GM12878 (cell line): ENCODE measurements at regions not wholly inside any gene's neighbourhood (a gene's known extent, or its start where the extent isn't known, plus 50 kb on each side); places are given as distances from the start of the nearest gene placed in this dataset.

Experiments
- CREM ChIP-seq: IDR thresholded peaks from 2 replicates; pipeline ENCODE4 v1.6.1; 2014; ENCODE audit warnings: antibody characterized with exemption, low read depth
- FOXK2 ChIP-seq: fragments of 450-650 bp; IDR thresholded peaks from 2 replicates; pipeline ENCODE4 v1.6.1; 2017; ENCODE audit warnings: mild to moderate bottlenecking, moderate library complexity
- SP1 ChIP-seq: IDR thresholded peaks from one replicate; pipeline ENCODE4 v1.6.1; 2011; ENCODE audit warnings: low read depth, low read length
- TF ChIP-seq, protein P1 (sequence below): IDR thresholded peaks from 2 replicates; pipeline ENCODE4 v1.6.1; 2011; ENCODE audit warnings: low read depth, mild to moderate bottlenecking, low read length, moderate library complexity, borderline replicate concordance; ENCODE audit errors: extremely low read depth
- TF ChIP-seq, protein P2 (sequence below): IDR thresholded peaks from 2 replicates; pipeline ENCODE4 v1.6.1; 2012; ENCODE audit warnings: mild to moderate bottlenecking, low read depth, low read length
- TF ChIP-seq, protein P3 (sequence below), 3 experiments: IDR thresholded peaks in 2 of 3; conservative IDR thresholded peaks in 1 of 3; 2 replicates each; pipeline ENCODE4 v1.5.1; 2011; ENCODE audit warnings: low read depth in 3 of 3, low read length in 3 of 3, mild to moderate bottlenecking in 3 of 3, control low read depth in 2 of 3, moderate library complexity in 2 of 3, inconsistent platforms in 1 of 3, mixed read lengths in 1 of 3; ENCODE audit not compliant: control insufficient read depth in 2 of 3, insufficient read depth in 1 of 3; ENCODE audit errors: extremely low read depth in 1 of 3

DNA sequence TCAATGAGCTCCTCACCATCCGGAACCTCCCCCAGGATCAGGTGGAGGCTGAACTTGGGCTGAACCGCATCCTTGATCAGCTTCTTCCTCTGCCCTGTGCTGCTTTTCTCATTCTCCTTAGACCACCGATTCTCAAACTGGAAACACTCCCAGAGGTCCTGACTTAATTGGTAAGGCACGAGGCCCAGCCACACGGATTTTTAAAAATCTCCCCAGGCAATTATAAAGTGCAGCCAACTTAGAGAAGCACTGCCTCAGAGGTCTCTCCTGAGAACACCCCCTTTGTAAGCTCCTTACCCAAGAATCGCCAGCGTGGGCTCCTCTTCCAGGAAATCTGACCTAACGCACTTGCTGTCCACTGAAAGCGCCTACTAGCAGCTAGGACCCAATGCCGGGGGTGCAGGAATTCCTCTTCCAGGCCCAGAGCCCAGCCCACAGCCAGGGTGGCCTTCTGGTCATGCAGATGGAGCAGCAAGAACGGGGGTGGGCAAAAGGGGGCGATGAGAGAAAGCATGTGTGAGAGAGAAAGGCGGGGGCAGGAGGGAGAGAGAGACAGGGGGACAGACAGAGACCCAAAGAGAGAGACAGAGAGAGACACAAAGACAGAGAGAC is 66.9 kb upstream of the CACNA1A start:
- TF ChIP-seq, protein P1, sequence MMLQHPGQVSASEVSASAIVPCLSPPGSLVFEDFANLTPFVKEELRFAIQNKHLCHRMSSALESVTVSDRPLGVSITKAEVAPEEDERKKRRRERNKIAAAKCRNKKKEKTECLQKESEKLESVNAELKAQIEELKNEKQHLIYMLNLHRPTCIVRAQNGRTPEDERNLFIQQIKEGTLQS: no peak
- TF ChIP-seq, protein P2, sequence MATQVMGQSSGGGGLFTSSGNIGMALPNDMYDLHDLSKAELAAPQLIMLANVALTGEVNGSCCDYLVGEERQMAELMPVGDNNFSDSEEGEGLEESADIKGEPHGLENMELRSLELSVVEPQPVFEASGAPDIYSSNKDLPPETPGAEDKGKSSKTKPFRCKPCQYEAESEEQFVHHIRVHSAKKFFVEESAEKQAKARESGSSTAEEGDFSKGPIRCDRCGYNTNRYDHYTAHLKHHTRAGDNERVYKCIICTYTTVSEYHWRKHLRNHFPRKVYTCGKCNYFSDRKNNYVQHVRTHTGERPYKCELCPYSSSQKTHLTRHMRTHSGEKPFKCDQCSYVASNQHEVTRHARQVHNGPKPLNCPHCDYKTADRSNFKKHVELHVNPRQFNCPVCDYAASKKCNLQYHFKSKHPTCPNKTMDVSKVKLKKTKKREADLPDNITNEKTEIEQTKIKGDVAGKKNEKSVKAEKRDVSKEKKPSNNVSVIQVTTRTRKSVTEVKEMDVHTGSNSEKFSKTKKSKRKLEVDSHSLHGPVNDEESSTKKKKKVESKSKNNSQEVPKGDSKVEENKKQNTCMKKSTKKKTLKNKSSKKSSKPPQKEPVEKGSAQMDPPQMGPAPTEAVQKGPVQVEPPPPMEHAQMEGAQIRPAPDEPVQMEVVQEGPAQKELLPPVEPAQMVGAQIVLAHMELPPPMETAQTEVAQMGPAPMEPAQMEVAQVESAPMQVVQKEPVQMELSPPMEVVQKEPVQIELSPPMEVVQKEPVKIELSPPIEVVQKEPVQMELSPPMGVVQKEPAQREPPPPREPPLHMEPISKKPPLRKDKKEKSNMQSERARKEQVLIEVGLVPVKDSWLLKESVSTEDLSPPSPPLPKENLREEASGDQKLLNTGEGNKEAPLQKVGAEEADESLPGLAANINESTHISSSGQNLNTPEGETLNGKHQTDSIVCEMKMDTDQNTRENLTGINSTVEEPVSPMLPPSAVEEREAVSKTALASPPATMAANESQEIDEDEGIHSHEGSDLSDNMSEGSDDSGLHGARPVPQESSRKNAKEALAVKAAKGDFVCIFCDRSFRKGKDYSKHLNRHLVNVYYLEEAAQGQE: no peak
- TF ChIP-seq, protein P3, sequence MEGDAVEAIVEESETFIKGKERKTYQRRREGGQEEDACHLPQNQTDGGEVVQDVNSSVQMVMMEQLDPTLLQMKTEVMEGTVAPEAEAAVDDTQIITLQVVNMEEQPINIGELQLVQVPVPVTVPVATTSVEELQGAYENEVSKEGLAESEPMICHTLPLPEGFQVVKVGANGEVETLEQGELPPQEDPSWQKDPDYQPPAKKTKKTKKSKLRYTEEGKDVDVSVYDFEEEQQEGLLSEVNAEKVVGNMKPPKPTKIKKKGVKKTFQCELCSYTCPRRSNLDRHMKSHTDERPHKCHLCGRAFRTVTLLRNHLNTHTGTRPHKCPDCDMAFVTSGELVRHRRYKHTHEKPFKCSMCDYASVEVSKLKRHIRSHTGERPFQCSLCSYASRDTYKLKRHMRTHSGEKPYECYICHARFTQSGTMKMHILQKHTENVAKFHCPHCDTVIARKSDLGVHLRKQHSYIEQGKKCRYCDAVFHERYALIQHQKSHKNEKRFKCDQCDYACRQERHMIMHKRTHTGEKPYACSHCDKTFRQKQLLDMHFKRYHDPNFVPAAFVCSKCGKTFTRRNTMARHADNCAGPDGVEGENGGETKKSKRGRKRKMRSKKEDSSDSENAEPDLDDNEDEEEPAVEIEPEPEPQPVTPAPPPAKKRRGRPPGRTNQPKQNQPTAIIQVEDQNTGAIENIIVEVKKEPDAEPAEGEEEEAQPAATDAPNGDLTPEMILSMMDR (IDR thresholded peaks at IDR 0.05 in 2 of 3, conservative IDR thresholded peaks at IDR 0.05 in 1 of 3; ENCODE audit: control insufficient read depth in 2 of 3, extremely low read depth in 1 of 3, insufficient read depth in 1 of 3, low read depth in 3 of 3, low read length in 3 of 3): no peak
- no peak for TF ChIP-seq SP1
- no peak for TF ChIP-seq CREM
- no peak for TF ChIP-seq FOXK2
